Activated CD8-positive, alpha-beta memory T cell treated with anti-CD3 and anti-CD28 coated beads for 36 hours (primary cell): ENCODE measurements at regions not wholly inside any gene's neighbourhood (a gene's known extent, or its start where the extent isn't known, plus 50 kb on each side); places are given as distances from the start of the nearest gene placed in this dataset.

Experiments used
- CTCF ChIA-PET: fragments of 350-600 bp; sonication (Branson Sonifier 250); formaldehyde crosslinking; loops from one replicate; lab custom pipeline; 2021; ENCODE audit warnings: antibody characterized with exemption; lab: Charles Lee
- POLR2A ChIA-PET: fragments of 350-600 bp; sonication (Branson Sonifier 250); formaldehyde crosslinking; loops from one replicate; lab custom pipeline; 2021; ENCODE audit warnings: antibody characterized with exemption; lab: Charles Lee

GRCh38 chr6:159102373-159103160 lies 57.8 kb upstream of the TAGAP start:
- CTCF ChIA-PET: interaction anchor here (1.1 to 8.2 kb wide), 5 partner anchors 49 to 94 kb away, joined by 3 to 125 read pairs (median 6); partner anchors contain the start of gene TAGAP
- POLR2A ChIA-PET: no interaction called here

- ChIA-PET POLR2A (no interaction called here), CTCF (interaction anchor here (1.2 to 8.2 kb wide), 2 partner anchors 33 to 59 kb away, joined by 3 to 125 read pairs; partner anchors contain the start of gene TAGAP)
Observed at GRCh38 chr6:159101656-159102055, 56.9 kb upstream of the TAGAP start.

- CTCF ChIA-PET: interaction anchor here (0.9 to 8.2 kb wide), 3 partner anchors 34 to 92 kb away, joined by 3 to 125 read pairs (median 4); partner anchors contain the start of gene TAGAP
Observed at GRCh38 chr6:159100395-159101182, 55.8 kb upstream of the TAGAP start.

GRCh38 chr6:159099961-159100360 lies 55.2 kb upstream of the TAGAP start:
- ChIA-PET POLR2A (interaction anchor here (0.6 to 1.6 kb wide), 4 partner anchors 14 to 246 kb away, joined by 7 to 15 read pairs (median 11); no protein-coding TSS in a partner anchor), CTCF (interaction anchor here (0.6 to 2.3 kb wide), 5 partner anchors 16 to 266 kb away, joined by 3 to 8 read pairs (median 4); partner anchors contain the start of gene TAGAP)

More at GRCh38 chr6:159100395-159101182, 55.8 kb upstream of the TAGAP start:
- POLR2A ChIA-PET: no interaction called here

- CTCF ChIA-PET: interaction anchor here (0.6 to 2.3 kb wide), 5 partner anchors 10 to 266 kb away, joined by 3 to 9 read pairs (median 6); partner anchors contain the start of gene TAGAP
- POLR2A ChIA-PET: interaction anchor here (0.7 to 1.6 kb wide), 3 partner anchors 13 to 58 kb away, joined by 8 to 15 read pairs (median 14); no protein-coding TSS in a partner anchor
Observed at GRCh38 chr6:159099276-159099675, 54.5 kb upstream of the TAGAP start.

- ChIA-PET CTCF (interaction anchor here (0.6 to 2.3 kb wide), 5 partner anchors 11 to 307 kb away, joined by 3 to 9 read pairs (median 3); partner anchors contain the start of gene TAGAP), POLR2A (interaction anchor here (1.0 to 1.6 kb wide), 2 partner anchors 13 to 57 kb away, joined by 14 to 15 read pairs; no protein-coding TSS in a partner anchor)
Observed at GRCh38 chr6:159098636-159099106, 53.9 kb upstream of the TAGAP start.

GRCh38 chr6:159097256-159097655 lies 52.5 kb upstream of the TAGAP start:
- ChIA-PET CTCF (interaction anchor here (0.7 to 1.4 kb wide), 3 partner anchors 17 to 52 kb away, joined by 3 read pairs; partner anchors contain the start of gene TAGAP), POLR2A (interaction anchor here (0.8 to 1.2 kb wide), 3 partner anchors 38 to 227 kb away, joined by 4 to 5 read pairs (median 4); partner anchors contain the start of gene TAGAP)

GRCh38 chr6:159095616-159096015 lies 50.8 kb upstream of the TAGAP start:
- ChIA-PET POLR2A (interaction anchor here (0.7 to 1.1 kb wide), 3 partner anchors 51 to 85 kb away, joined by 3 to 4 read pairs (median 3); partner anchors contain the start of gene TAGAP), CTCF (interaction anchor here (1.1 to 2.9 kb wide), 6 partner anchors 9 to 87 kb away, joined by 3 to 10 read pairs (median 5); no protein-coding TSS in a partner anchor)

- CTCF ChIA-PET: interaction anchor here (0.6 to 2.9 kb wide), 9 partner anchors 9 to 86 kb away, joined by 3 to 10 read pairs (median 3); no protein-coding TSS in a partner anchor
- POLR2A ChIA-PET: interaction anchor here (0.6 to 1.3 kb wide), 3 partner anchors 30 to 84 kb away, joined by 3 to 6 read pairs (median 4); partner anchors contain the start of gene TAGAP
Observed at GRCh38 chr6:159094444-159095252, 49.9 kb upstream of the TAGAP start.
